ENCODE measurements at regions not wholly inside any gene's neighbourhood (a gene's known extent, or its start where the extent isn't known, plus 50 kb on each side); places are given as distances from the start of the nearest gene placed in this dataset.

DNA sequence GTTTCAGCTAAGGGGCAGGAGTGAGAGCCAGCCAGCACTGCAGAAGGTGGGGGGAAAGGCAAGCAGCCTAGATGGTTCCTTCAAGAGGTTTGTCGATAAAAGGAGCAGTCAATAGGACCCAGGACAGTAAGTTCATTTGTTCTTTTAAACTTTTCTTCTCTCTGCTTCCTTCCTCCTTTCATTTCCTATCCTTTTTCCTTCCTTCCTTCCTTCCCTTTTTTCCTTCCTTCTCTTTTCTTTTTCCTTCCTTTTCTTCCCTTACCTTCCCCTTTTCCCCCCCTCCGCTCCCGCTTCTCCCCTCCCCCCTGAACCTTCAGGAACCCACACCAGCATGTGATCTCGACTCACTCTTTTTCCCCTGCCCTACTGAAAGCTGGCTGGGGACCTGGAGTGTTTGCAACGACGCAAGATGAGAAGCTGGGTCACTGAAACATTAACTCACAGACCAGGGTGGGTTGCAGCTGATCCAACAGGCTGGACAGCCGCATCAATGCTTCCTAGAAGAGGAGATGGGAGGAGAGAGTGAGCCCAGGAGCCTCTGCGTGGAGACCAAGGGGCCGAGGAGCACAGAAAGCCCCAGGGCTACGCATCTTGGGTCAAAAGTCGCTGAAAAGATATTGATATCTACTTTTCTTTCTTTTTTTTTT, 103.4 kb upstream of the SDK1 start:
- TF ChIP-seq EP300 (IDR thresholded peaks at IDR 0.05) (no peak), POLR2A (IDR thresholded peaks at IDR 0.05) (no peak)
